ENCODE measurements at regions not wholly inside any gene's neighbourhood (a gene's known extent, or its start where the extent isn't known, plus 50 kb on each side); places are given as distances from the start of the nearest gene placed in this dataset.

- Histone ChIP-seq H3K27ac (no peak overlapping the region), H3K4me3 (no peak overlapping the region), H3K9me3 (no peaks in the 10 kb centered on the region), H3K36me3 (no peaks in the 10 kb centered on the region), H3K27me3 (replicated peaks; ENCODE audit: insufficient read depth) (no peaks in the 10 kb centered on the region), H3K4me1 (ENCODE audit: control insufficient read depth in 1 of 2, low read depth in 2 of 2) (no peaks in the 10 kb centered on the region)
- no peak for DNase-seq (ENCODE audit: low spot score)
- no peak for TF ChIP-seq CTCF (IDR thresholded peaks at IDR 0.05)
- ATAC-seq (ENCODE audit: insufficient number of reproducible peaks, low FRiP score, low read depth), result no peak
Measured at GRCh38 chr21:25496825-25497482, 110.3 kb downstream of the MRPL39 start.

- H3K27ac ChIP-seq, result no peak overlapping the region
- TF ChIP-seq CTCF (IDR thresholded peaks at IDR 0.05), result no peak
Measured at GRCh38 chr21:25494804-25495203, 112.5 kb downstream of the MRPL39 start.

GRCh38 chr21:25493722-25494121 lies 113.6 kb downstream of the MRPL39 start:
- Histone ChIP-seq H3K4me3 (no peak overlapping the region), H3K36me3 (no peaks in the 10 kb centered on the region), H3K9me3 (no peaks in the 10 kb centered on the region), H3K4me1 (ENCODE audit: control insufficient read depth in 1 of 2, low read depth in 2 of 2) (no peaks in the 10 kb centered on the region), H3K27ac (no peak overlapping the region), H3K27me3 (replicated peaks; ENCODE audit: insufficient read depth) (no peaks in the 10 kb centered on the region)
- ATAC-seq (ENCODE audit: insufficient number of reproducible peaks, low FRiP score, low read depth) (no peak), DNase-seq (ENCODE audit: low spot score) (no peak)
- no peak for TF ChIP-seq CTCF (IDR thresholded peaks at IDR 0.05)

More at GRCh38 chr21:25494804-25495203, 112.5 kb downstream of the MRPL39 start:
- H3K4me1 ChIP-seq (ENCODE audit: control insufficient read depth in 1 of 2, low read depth in 2 of 2), result no peaks in the 10 kb centered on the region
- no peaks in the 10 kb centered on the region for H3K27me3 ChIP-seq (replicated peaks; ENCODE audit: insufficient read depth)
- DNase-seq (ENCODE audit: low spot score) (no peak), ATAC-seq (ENCODE audit: insufficient number of reproducible peaks, low FRiP score, low read depth) (no peak)
- no peaks in the 10 kb centered on the region for H3K36me3 ChIP-seq
- H3K4me3 ChIP-seq, result no peak overlapping the region
- H3K9me3 ChIP-seq, result no peaks in the 10 kb centered on the region

- no peaks in the 10 kb centered on the region for H3K4me1 ChIP-seq (ENCODE audit: control insufficient read depth in 1 of 2, low read depth in 2 of 2)
- DNase-seq (ENCODE audit: low spot score) (no peak), ATAC-seq (ENCODE audit: insufficient number of reproducible peaks, low FRiP score, low read depth) (no peak)
- no peaks in the 10 kb centered on the region for H3K36me3 ChIP-seq
- no peak overlapping the region for H3K4me3 ChIP-seq
- H3K9me3 ChIP-seq, result no peaks in the 10 kb centered on the region
- no peak for TF ChIP-seq CTCF (IDR thresholded peaks at IDR 0.05)
- H3K27ac ChIP-seq, result no peak overlapping the region
- no peaks in the 10 kb centered on the region for H3K27me3 ChIP-seq (replicated peaks; ENCODE audit: insufficient read depth)
Measured at GRCh38 chr21:25491267-25491666, 116.0 kb downstream of the MRPL39 start.

GRCh38 chr21:25490742-25491141 lies 116.5 kb downstream of the MRPL39 start:
- DNase-seq (ENCODE audit: low spot score) (no peak), ATAC-seq (ENCODE audit: insufficient number of reproducible peaks, low FRiP score, low read depth) (no peak)
- Histone ChIP-seq H3K4me1 (ENCODE audit: control insufficient read depth in 1 of 2, low read depth in 2 of 2) (no peaks in the 10 kb centered on the region), H3K9me3 (no peaks in the 10 kb centered on the region), H3K27me3 (replicated peaks; ENCODE audit: insufficient read depth) (no peaks in the 10 kb centered on the region), H3K36me3 (no peaks in the 10 kb centered on the region), H3K4me3 (no peak overlapping the region), H3K27ac (no peak overlapping the region)
- no peak for TF ChIP-seq CTCF (IDR thresholded peaks at IDR 0.05)
